ENCODE measurements at regions not wholly inside any gene's neighbourhood (a gene's known extent, or its start where the extent isn't known, plus 50 kb on each side); places are given as distances from the start of the nearest gene placed in this dataset.

DNA sequence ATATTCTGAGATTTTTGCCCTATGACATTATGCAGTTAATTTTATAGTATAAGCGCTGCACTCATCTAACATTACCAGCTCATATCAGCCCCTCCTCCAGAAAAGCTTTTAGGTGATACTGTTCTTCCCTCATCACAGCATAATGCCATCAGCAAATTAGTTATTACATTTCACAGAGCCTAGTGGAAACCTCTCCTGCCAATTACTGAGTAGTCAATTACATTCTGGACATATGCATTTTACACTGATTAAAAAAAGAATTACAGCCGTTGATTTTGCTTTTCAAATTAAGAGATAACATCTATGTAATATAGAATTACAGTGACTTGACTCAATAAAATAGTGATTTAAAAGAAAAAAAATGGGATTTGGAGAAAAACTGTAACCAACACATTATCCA lies 542.1 kb downstream of the UQCRFS1 start:
- TF ChIP-seq, protein P1, sequence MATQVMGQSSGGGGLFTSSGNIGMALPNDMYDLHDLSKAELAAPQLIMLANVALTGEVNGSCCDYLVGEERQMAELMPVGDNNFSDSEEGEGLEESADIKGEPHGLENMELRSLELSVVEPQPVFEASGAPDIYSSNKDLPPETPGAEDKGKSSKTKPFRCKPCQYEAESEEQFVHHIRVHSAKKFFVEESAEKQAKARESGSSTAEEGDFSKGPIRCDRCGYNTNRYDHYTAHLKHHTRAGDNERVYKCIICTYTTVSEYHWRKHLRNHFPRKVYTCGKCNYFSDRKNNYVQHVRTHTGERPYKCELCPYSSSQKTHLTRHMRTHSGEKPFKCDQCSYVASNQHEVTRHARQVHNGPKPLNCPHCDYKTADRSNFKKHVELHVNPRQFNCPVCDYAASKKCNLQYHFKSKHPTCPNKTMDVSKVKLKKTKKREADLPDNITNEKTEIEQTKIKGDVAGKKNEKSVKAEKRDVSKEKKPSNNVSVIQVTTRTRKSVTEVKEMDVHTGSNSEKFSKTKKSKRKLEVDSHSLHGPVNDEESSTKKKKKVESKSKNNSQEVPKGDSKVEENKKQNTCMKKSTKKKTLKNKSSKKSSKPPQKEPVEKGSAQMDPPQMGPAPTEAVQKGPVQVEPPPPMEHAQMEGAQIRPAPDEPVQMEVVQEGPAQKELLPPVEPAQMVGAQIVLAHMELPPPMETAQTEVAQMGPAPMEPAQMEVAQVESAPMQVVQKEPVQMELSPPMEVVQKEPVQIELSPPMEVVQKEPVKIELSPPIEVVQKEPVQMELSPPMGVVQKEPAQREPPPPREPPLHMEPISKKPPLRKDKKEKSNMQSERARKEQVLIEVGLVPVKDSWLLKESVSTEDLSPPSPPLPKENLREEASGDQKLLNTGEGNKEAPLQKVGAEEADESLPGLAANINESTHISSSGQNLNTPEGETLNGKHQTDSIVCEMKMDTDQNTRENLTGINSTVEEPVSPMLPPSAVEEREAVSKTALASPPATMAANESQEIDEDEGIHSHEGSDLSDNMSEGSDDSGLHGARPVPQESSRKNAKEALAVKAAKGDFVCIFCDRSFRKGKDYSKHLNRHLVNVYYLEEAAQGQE (IDR thresholded peaks at IDR 0.05; ENCODE audit: low read depth): no peak
- TF ChIP-seq EGR1 (IDR thresholded peaks at IDR 0.05): no peak
- no peak for TF ChIP-seq CREB1 (IDR thresholded peaks at IDR 0.05; ENCODE audit: low read depth)
- TF ChIP-seq FOXM1 (IDR thresholded peaks at IDR 0.05; ENCODE audit: borderline replicate concordance, low read depth): no peak
- TF ChIP-seq, protein P2, sequence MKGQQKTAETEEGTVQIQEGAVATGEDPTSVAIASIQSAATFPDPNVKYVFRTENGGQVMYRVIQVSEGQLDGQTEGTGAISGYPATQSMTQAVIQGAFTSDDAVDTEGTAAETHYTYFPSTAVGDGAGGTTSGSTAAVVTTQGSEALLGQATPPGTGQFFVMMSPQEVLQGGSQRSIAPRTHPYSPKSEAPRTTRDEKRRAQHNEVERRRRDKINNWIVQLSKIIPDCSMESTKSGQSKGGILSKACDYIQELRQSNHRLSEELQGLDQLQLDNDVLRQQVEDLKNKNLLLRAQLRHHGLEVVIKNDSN (IDR thresholded peaks at IDR 0.05): no peak
- no peak for TF ChIP-seq TAF1 (IDR thresholded peaks at IDR 0.05; ENCODE audit: low read depth)
- TF ChIP-seq EP300 (IDR thresholded peaks at IDR 0.05; ENCODE audit: borderline replicate concordance): no peak

Data from Ishikawa (cell line).